ENCODE measurements at regions not wholly inside any gene's neighbourhood (a gene's known extent, or its start where the extent isn't known, plus 50 kb on each side); places are given as distances from the start of the nearest gene placed in this dataset.

DNA sequence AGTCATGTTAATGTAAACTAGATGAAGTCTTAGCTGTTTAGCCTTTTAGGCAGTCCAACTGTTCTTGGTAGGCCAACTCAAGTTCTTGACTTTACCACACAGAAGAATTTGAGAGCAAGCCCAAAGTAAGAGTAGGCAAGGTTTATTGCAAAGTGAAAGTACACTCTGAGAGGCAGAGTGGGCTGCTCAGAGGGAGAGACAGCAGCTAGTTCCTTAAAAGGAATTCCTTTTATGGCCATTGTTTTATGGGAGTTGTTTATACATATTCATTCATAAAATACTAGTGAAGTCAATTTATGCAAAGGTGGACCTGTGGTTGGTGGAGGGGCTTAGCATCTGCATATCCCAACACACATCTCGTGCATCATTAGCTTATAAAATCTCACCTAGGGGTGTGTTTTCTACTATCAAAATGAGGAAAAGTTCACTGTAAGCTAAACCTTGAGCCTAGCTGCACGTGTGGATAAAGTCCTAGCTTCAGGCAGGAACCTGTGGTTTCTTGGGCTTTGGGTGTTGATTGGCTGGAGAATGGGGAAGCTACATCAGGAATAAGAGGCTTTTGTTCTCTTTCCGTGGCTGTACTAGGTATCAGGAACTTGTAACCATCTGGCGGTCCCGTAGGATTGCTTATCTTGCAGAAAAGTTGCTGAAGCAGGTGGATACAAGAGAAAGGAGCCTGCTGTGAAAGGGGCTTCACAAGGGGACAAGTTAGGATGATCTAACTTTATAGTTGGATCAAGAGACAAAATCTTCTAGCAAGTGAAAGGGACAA is 110.4 kb upstream of the GULP1 start:
- TF ChIP-seq, protein P1, sequence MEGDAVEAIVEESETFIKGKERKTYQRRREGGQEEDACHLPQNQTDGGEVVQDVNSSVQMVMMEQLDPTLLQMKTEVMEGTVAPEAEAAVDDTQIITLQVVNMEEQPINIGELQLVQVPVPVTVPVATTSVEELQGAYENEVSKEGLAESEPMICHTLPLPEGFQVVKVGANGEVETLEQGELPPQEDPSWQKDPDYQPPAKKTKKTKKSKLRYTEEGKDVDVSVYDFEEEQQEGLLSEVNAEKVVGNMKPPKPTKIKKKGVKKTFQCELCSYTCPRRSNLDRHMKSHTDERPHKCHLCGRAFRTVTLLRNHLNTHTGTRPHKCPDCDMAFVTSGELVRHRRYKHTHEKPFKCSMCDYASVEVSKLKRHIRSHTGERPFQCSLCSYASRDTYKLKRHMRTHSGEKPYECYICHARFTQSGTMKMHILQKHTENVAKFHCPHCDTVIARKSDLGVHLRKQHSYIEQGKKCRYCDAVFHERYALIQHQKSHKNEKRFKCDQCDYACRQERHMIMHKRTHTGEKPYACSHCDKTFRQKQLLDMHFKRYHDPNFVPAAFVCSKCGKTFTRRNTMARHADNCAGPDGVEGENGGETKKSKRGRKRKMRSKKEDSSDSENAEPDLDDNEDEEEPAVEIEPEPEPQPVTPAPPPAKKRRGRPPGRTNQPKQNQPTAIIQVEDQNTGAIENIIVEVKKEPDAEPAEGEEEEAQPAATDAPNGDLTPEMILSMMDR (conservative IDR thresholded peaks at IDR 0.05; ENCODE audit: low read length) = no peak
- TF ChIP-seq EZH2phosphoT487 (IDR thresholded peaks at IDR 0.05; ENCODE audit: borderline replicate concordance, low read depth, low read length) = no peak

All from OCI-LY7 (cell line).